Gastrocnemius medialis (tissue), 4 donors: ENCODE measurements at regions not wholly inside any gene's neighbourhood (a gene's known extent, or its start where the extent isn't known, plus 50 kb on each side); places are given as distances from the start of the nearest gene placed in this dataset.
"Not testable (repeated sequence)": the region's sequence is repeated elsewhere in the genome, so short reads cannot be mapped to it uniquely, and the experiment has no call there.

Experiments
- ATAC-seq, 2 donors: fragments of 150-250 bp; one replicate each; pipeline ENCODE4 v1.9.1; 2016
- DNase-seq, 2 donors: peaks; one replicate each; pipeline ENCODE4 v3.0.0-alpha.2; 2019
- H3K27ac ChIP-seq, 4 donors: fragments of 200-600 bp; sonication (generic); 1 replicate in 1 of 4; 2 replicates in 3 of 4; pipeline ENCODE4 v1.5.1; 2016 to 2018; ENCODE audit warnings: mild to moderate bottlenecking in 2 of 4, moderate library complexity in 1 of 4
- H3K27me3 ChIP-seq, 3 donors: fragments of 200-600 bp; sonication (generic) in 2 of 3; 1 replicate in 1 of 3; 2 replicates in 2 of 3; pipeline versions ENCODE4 v1.5.1 to v1.6.0; 2016 to 2019; ENCODE audit warnings: mild to moderate bottlenecking in 1 of 3, moderate library complexity in 1 of 3
- H3K36me3 ChIP-seq, 2 donors: fragments of 200-600 bp; sonication (generic) in 1 of 2; one replicate each; pipeline ENCODE4 v1.5.1; 2017 to 2018
- H3K4me1 ChIP-seq, 2 donors: fragments of 200-600 bp; sonication (generic) in 1 of 2; one replicate each; pipeline ENCODE4 v1.5.1; 2016 to 2017; ENCODE audit warnings: mild to moderate bottlenecking in 2 of 2
- H3K4me3 ChIP-seq, 4 donors: fragments of 200-600 bp; sonication (generic) in 3 of 4; 1 replicate in 1 of 4; 2 replicates in 3 of 4; pipeline ENCODE4 v1.5.1; 2016 to 2019; ENCODE audit warnings: mild to moderate bottlenecking in 2 of 4
- H3K9me3 ChIP-seq, 3 donors: fragments of 200-600 bp; sonication (generic) in 2 of 3; 1 replicate in 1 of 3; 2 replicates in 2 of 3; pipeline ENCODE4 v1.5.1; 2016 to 2019
- POLR2A ChIP-seq, 2 donors: fragments of 450-650 bp; IDR thresholded peaks; one replicate each; pipeline ENCODE4 v1.6.1; 2017; ENCODE audit warnings: antibody characterized with exemption in 2 of 2, mild to moderate bottlenecking in 2 of 2, moderate library complexity in 2 of 2
- in situ Hi-C, 4 donors: fragments of 200-750 bp; cut with MboI; loops; one replicate each; pipeline versions ENCODE4 v1.15.0 to v1.8.0; 2017; ENCODE audit warnings: low sequenced_read_pairs in 4 of 4
- intact Hi-C: fragments of 100-400 bp; cut with DNase I; formaldehyde crosslinking; loops from one replicate; pipeline ENCODE4 v1.15.1; 2023; ENCODE audit warnings: low total_unique reads
- TF ChIP-seq, protein P1 (sequence below), 5 experiments: fragments of 450-650 bp in 3 of 5; fragments of 200-600 bp in 2 of 5; sonication (generic) in 2 of 5; IDR thresholded peaks in 4 of 5; conservative IDR thresholded peaks in 1 of 5; 1 replicate in 4 of 5; 2 replicates in 1 of 5; pipeline ENCODE4 v1.5.1; 2016 to 2019; ENCODE audit warnings: antibody characterized with exemption in 5 of 5, mild to moderate bottlenecking in 3 of 5, moderate library complexity in 3 of 5

DNA sequence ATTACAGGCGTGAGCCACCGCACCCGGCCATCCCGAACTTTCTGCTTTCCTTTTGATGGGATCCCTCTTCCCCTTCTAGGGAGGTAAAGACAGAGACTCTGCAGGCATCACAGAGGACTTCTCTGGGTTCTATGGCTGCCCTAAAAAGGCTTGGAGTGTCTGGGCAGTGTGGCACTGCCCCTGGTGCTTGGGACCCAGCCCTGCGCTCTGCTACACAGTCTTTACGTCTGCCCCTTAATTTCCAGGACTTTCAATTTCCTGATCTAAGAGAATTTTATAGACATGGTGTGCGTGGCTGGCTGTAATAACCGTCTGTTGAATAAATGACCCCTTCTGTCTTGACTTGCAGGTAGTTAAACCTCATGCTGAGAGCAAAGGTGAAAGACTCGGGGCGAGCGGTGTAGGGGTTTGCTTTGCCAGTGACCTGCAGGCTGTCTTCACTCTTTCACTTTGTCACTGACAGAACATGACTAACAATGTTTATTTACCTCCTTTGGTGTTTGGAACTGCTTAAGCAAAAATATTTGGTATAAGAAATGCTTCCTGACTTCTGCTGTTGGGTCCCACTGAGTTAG lies 110.9 kb upstream of the MAP1LC3B2 start:
- in situ Hi-C loops (no loop called here), intact Hi-C loops (no loop called here)

DNA sequence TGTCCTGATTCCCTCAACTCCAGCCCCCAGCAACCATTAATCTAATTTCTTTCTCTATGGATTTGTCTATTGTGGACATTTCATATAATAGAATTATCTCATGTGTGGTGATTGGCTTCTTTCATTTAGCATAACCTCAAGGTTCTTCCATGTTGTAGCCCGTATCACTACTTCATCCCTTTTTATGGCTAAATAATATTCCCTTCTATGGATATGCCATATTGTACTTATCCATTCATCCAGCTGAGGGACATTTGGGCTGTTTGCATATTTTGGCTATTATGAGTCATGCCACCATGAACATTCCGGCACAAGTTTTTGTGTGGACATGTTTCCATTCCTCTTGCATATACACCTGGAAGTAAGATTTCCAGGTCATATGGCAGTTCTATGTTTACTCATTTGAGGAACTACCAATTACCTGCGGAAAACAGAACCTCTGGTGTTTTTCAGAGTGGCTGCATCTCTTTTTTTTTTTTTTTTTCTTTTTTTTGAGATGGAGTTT lies 108.7 kb upstream of the MAP1LC3B2 start:
- H3K36me3 ChIP-seq: no peaks in the 10 kb centered on the region
- no peak for TF ChIP-seq POLR2A (IDR thresholded peaks at IDR 0.05)
- TF ChIP-seq, protein P1, sequence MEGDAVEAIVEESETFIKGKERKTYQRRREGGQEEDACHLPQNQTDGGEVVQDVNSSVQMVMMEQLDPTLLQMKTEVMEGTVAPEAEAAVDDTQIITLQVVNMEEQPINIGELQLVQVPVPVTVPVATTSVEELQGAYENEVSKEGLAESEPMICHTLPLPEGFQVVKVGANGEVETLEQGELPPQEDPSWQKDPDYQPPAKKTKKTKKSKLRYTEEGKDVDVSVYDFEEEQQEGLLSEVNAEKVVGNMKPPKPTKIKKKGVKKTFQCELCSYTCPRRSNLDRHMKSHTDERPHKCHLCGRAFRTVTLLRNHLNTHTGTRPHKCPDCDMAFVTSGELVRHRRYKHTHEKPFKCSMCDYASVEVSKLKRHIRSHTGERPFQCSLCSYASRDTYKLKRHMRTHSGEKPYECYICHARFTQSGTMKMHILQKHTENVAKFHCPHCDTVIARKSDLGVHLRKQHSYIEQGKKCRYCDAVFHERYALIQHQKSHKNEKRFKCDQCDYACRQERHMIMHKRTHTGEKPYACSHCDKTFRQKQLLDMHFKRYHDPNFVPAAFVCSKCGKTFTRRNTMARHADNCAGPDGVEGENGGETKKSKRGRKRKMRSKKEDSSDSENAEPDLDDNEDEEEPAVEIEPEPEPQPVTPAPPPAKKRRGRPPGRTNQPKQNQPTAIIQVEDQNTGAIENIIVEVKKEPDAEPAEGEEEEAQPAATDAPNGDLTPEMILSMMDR (IDR thresholded peaks at IDR 0.05 in 4 of 5, conservative IDR thresholded peaks at IDR 0.05 in 1 of 5): no peak
- no peaks in the 10 kb centered on the region for H3K9me3 ChIP-seq
- no peak overlapping the region for H3K4me3 ChIP-seq
- no peak for ATAC-seq
- no peak for DNase-seq
- intact Hi-C loops: no loop called here
- H3K27ac ChIP-seq: no peak overlapping the region
- peaks cover 0 to 4% (median 0%) of the 10 kb centered on the region in 3 donors for H3K27me3 ChIP-seq
- in situ Hi-C loops: no loop called here
- no peaks in the 10 kb centered on the region for H3K4me1 ChIP-seq

More for the DNA sequence above, 110.9 kb upstream of the MAP1LC3B2 start:
- Histone ChIP-seq H3K27ac (no peak overlapping the region), H3K9me3 (no peaks in the 10 kb centered on the region), H3K27me3 (no peaks in the 10 kb centered on the region), H3K4me3 (no peak overlapping the region), H3K36me3 (no peaks in the 10 kb centered on the region), H3K4me1 (no peaks in the 10 kb centered on the region)
- DNase-seq: no peak
- no peak for TF ChIP-seq POLR2A (IDR thresholded peaks at IDR 0.05)
- TF ChIP-seq, protein P1 (IDR thresholded peaks at IDR 0.05 in 4 of 5, conservative IDR thresholded peaks at IDR 0.05 in 1 of 5): no peak
- ATAC-seq: no peak

DNA sequence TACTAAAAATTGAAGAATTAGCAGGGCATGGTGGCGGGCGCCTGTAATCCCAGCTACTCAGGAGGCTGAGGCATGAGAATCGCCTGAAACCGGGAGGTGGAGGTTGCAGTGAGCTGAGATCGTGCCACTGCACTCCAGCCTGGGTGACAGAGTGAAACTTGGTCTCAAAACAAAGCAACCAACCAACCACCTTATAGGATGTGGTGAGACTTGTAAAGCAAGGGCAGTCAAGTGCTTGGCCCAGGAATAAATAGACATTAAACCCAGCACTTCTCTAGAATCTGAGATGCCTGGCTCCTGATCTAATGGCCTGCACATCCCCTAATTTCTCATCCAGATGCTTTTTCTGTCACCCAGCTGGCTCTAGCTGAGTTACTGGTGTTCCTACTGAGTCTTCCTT lies 106.2 kb upstream of the MAP1LC3B2 start:
- H3K27ac ChIP-seq, intact Hi-C loops, H3K27me3 ChIP-seq, in situ Hi-C loops, H3K36me3 ChIP-seq, ATAC-seq, H3K4me3 ChIP-seq, H3K4me1 ChIP-seq, H3K9me3 ChIP-seq, DNase-seq: not testable (repeated sequence)

DNA sequence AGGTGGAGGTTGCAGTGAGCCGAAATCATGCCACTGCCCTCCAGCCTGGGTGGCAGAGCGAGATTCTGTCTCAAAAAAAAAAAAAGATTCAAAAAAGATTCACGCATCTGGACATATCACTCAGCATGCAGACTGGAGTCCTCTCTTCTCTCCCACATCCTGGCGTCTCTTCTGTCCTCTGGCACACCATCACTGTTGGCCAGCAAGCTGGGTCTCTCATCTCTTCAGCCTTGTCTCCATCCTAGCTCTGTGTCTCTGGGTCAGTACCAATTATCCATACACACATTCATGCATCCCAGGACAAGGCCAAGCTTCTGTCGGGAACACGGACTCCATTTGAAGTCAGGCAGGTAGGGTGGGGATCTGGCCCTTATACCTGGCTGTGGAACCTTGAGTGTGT lies 105.5 kb upstream of the MAP1LC3B2 start:
- Histone ChIP-seq H3K9me3 (no peaks in the 10 kb centered on the region), H3K4me3 (no peak overlapping the region), H3K27me3 (peaks cover 0 to 4% (median 0%) of the 10 kb centered on the region in 3 donors), H3K36me3 (no peaks in the 10 kb centered on the region), H3K27ac (no peak overlapping the region), H3K4me1 (peaks cover 7% of the 10 kb centered on the region in 2 donors)
- intact Hi-C loops: no loop called here
- in situ Hi-C loops: no loop called here
- ATAC-seq (no peak), DNase-seq (no peak)
- no peak for TF ChIP-seq POLR2A (IDR thresholded peaks at IDR 0.05)
- TF ChIP-seq, protein P1 (IDR thresholded peaks at IDR 0.05 in 4 of 5, conservative IDR thresholded peaks at IDR 0.05 in 1 of 5): no peak

DNA sequence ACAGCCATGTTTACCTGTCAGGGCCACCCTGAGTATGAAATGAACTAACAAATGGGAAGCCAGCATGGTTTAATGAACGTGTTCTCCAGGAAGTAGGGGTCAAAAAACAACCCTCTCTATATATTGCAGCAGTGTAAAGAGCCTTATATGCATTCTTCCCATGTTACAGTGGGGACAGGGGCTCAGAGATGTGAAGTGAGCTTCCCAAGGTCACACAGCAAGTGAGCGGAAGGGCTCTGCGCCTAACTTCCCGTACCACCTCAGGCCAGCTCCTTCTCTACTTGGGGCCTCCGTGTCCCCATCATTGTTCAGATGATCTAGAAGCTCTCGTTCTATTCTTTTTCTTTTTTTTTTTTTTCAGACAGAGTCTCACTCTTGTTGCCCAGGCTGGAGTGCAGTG lies 105.1 kb upstream of the MAP1LC3B2 start:
- Histone ChIP-seq H3K4me3 (no peak overlapping the region), H3K27me3 (peaks cover 0 to 4% (median 0%) of the 10 kb centered on the region in 3 donors), H3K36me3 (no peaks in the 10 kb centered on the region), H3K9me3 (no peaks in the 10 kb centered on the region), H3K4me1 (peaks cover 7% of the 10 kb centered on the region in 2 donors), H3K27ac (no peak overlapping the region)
- in situ Hi-C loops: no loop called here
- DNase-seq: no peak
- no peak for ATAC-seq
- TF ChIP-seq, protein P1 (IDR thresholded peaks at IDR 0.05 in 4 of 5, conservative IDR thresholded peaks at IDR 0.05 in 1 of 5): no peak
- no peak for TF ChIP-seq POLR2A (IDR thresholded peaks at IDR 0.05)
- intact Hi-C loops: no loop called here
